SK-N-MC (cell line): ENCODE measurements at regions not wholly inside any gene's neighbourhood (a gene's known extent, or its start where the extent isn't known, plus 50 kb on each side); places are given as distances from the start of the nearest gene placed in this dataset.

Source experiments
- EZH2 ChIP-seq: fragments of 200-600 bp; sonication (generic); IDR thresholded peaks from one replicate; pipeline ENCODE4 v1.6.1; 2017; ENCODE audit warnings: antibody characterized with exemption
- POLR2AphosphoS5 ChIP-seq: IDR thresholded peaks from 2 replicates; pipeline ENCODE4 v1.6.1; 2012; ENCODE audit warnings: mild to moderate bottlenecking, low read depth, low read length, borderline replicate concordance

GRCh38 chrX:124502599-124502998, 156.2 kb downstream of the SH2D1A start:
- no peak for TF ChIP-seq EZH2
- TF ChIP-seq POLR2AphosphoS5, result no peak
